Esophagus squamous epithelium (tissue), 5 donors: ENCODE measurements at regions not wholly inside any gene's neighbourhood (a gene's known extent, or its start where the extent isn't known, plus 50 kb on each side); places are given as distances from the start of the nearest gene placed in this dataset.

Source experiments
- DNase-seq: peaks from one replicate; lab custom pipeline; 2025; lab: John Stamatoyannopoulos, UW
- H3K27ac ChIP-seq, 4 donors: fragments of 200-600 bp; sonication (generic); one replicate each; pipeline ENCODE4 v1.5.1; 2016 to 2019; ENCODE audit warnings: mild to moderate bottlenecking in 1 of 4
- H3K27me3 ChIP-seq, 4 donors: fragments of 200-600 bp; sonication (generic); 1 replicate in 3 of 4; 2 replicates in 1 of 4; pipeline versions ENCODE4 v1.5.1 to v1.6.0; 2017 to 2021; ENCODE audit warnings: antibody characterized with exemption in 1 of 4
- H3K36me3 ChIP-seq, 3 donors: fragments of 200-600 bp; sonication (generic); one replicate each; pipeline ENCODE4 v1.5.1; 2016 to 2019
- H3K4me1 ChIP-seq, 3 donors: fragments of 200-600 bp; sonication (generic); one replicate each; pipeline ENCODE4 v1.5.1; 2017 to 2019
- H3K4me3 ChIP-seq, 4 donors: fragments of 200-600 bp; sonication (generic); 1 replicate in 3 of 4; 2 replicates in 1 of 4; pipeline ENCODE4 v1.5.1; 2016 to 2019; ENCODE audit warnings: mild to moderate bottlenecking in 2 of 4, moderate library complexity in 1 of 4
- H3K9me3 ChIP-seq, 3 donors: fragments of 200-600 bp; sonication (generic); one replicate each; pipeline ENCODE4 v1.5.1; 2016 to 2019
- CTCF ChIP-seq, 6 experiments: fragments of 450-650 bp in 4 of 6; fragments of 200-600 bp in 2 of 6; sonication (generic) in 2 of 6; IDR thresholded peaks; one replicate each; pipeline ENCODE4 v1.5.1; 2016 to 2019; ENCODE audit warnings: antibody characterized with exemption in 6 of 6, mild to moderate bottlenecking in 4 of 6, moderate library complexity in 4 of 6
- POLR2A ChIP-seq, 4 donors: fragments of 450-650 bp; IDR thresholded peaks; one replicate each; pipeline ENCODE4 v1.6.1; 2017; ENCODE audit warnings: antibody characterized with exemption in 4 of 4, mild to moderate bottlenecking in 4 of 4, moderate library complexity in 3 of 4
- WGBS, 2 donors: methylation state at CpG; one replicate each; pipeline ENCODE4 v1.1.5; 2018; 5-methylcytosine and 5-hydroxymethylcytosine counted together
- intact Hi-C: fragments of 100-400 bp; cut with DNase I; formaldehyde crosslinking; loops from one replicate; pipeline ENCODE4 v1.15.0; 2022
- donor health status: DM: yes; HTN: yes; CAD: no.

GRCh38 chr13:50114961-50115360, 99.7 kb downstream of the KCNRG start:
- Histone ChIP-seq H3K4me1 (peaks cover 0 to 4% (median 0%) of the 10 kb centered on the region in 3 donors), H3K36me3 (no peaks in the 10 kb centered on the region), H3K4me3 (no peak overlapping the region), H3K9me3 (no peaks in the 10 kb centered on the region), H3K27me3 (no peaks in the 10 kb centered on the region), H3K27ac (no peak overlapping the region)
- intact Hi-C loops = no loop called here
- TF ChIP-seq CTCF (IDR thresholded peaks at IDR 0.05) (no peak), POLR2A (IDR thresholded peaks at IDR 0.05) (no peak)
- 68 to 87% methylated on average over 2 of the region's 2 CpGs for WGBS, 2 donors
- DNase-seq = no peak

- intact Hi-C loops = no loop called here
- H3K9me3 ChIP-seq = no peaks in the 10 kb centered on the region
- no peak for TF ChIP-seq POLR2A (IDR thresholded peaks at IDR 0.05)
- TF ChIP-seq CTCF (IDR thresholded peaks at IDR 0.05) = no peak
- H3K27ac ChIP-seq = no peak overlapping the region
- H3K27me3 ChIP-seq = no peaks in the 10 kb centered on the region
- H3K36me3 ChIP-seq = no peaks in the 10 kb centered on the region
- WGBS, 2 donors = 96 to 97% methylated on average over 3 of the region's 3 CpGs
- no peak overlapping the region for H3K4me3 ChIP-seq
- no peak for DNase-seq
- peaks cover 0 to 4% (median 0%) of the 10 kb centered on the region in 3 donors for H3K4me1 ChIP-seq
Observed at GRCh38 chr13:50115695-50116094, 100.5 kb downstream of the KCNRG start.

- Histone ChIP-seq H3K27me3 (no peaks in the 10 kb centered on the region), H3K4me1 (peaks cover 0 to 7% (median 0%) of the 10 kb centered on the region in 3 donors), H3K4me3 (no peak overlapping the region), H3K9me3 (no peaks in the 10 kb centered on the region), H3K27ac (no peak overlapping the region), H3K36me3 (no peaks in the 10 kb centered on the region)
- TF ChIP-seq CTCF (IDR thresholded peaks at IDR 0.05) (no peak), POLR2A (IDR thresholded peaks at IDR 0.05) (no peak)
- no peak for DNase-seq
- intact Hi-C loops = no loop called here
- 56 to 67% methylated on average over 5 of the region's 5 CpGs for WGBS, 2 donors
Observed at GRCh38 chr13:50116430-50116973, 101.3 kb downstream of the KCNRG start.

GRCh38 chr13:50119591-50119990, 104.3 kb downstream of the KCNRG start:
- H3K27me3 ChIP-seq = no peaks in the 10 kb centered on the region
- TF ChIP-seq CTCF (IDR thresholded peaks at IDR 0.05) = no peak
- no peak for TF ChIP-seq POLR2A (IDR thresholded peaks at IDR 0.05)
- intact Hi-C loops = no loop called here
- H3K4me3 ChIP-seq = no peak overlapping the region
- H3K4me1 ChIP-seq = peaks cover 0 to 27% (median 9%) of the 10 kb centered on the region in 3 donors
- H3K36me3 ChIP-seq = no peaks in the 10 kb centered on the region
- DNase-seq = no peak
- 42 to 54% methylated on average over 3 of the region's 3 CpGs for WGBS, 2 donors
- H3K9me3 ChIP-seq = no peaks in the 10 kb centered on the region
- H3K27ac ChIP-seq = no peak overlapping the region

GRCh38 chr13:50122455-50122854, 107.2 kb downstream of the KCNRG start:
- no peak for TF ChIP-seq POLR2A (IDR thresholded peaks at IDR 0.05)
- TF ChIP-seq CTCF (IDR thresholded peaks at IDR 0.05) = no peak
- H3K4me3 ChIP-seq = no peak overlapping the region
- peak overlapping the region in 2 of 4 donors; percentile 93 to 100 for H3K27ac ChIP-seq
- peaks cover 11 to 43% (median 21%) of the 10 kb centered on the region in 3 donors for H3K4me1 ChIP-seq
- intact Hi-C loops = loop anchor here (5.0 kb wide), 1 partner anchor 40 kb away; no protein-coding TSS in a partner anchor
- no peaks in the 10 kb centered on the region for H3K36me3 ChIP-seq
- peaks cover 0 to 11% (median 0%) of the 10 kb centered on the region in 4 donors for H3K27me3 ChIP-seq
- 93 to 96% methylated on average over 1 of the region's 1 CpG for WGBS, 2 donors
- DNase-seq = no peak
- no peaks in the 10 kb centered on the region for H3K9me3 ChIP-seq
